Glomerular visceral epithelial cell (primary cell): ENCODE measurements at regions not wholly inside any gene's neighbourhood (a gene's known extent, or its start where the extent isn't known, plus 50 kb on each side); places are given as distances from the start of the nearest gene placed in this dataset.

Experiments used
- DNase-seq: peaks from one replicate; pipeline ENCODE4 v3.0.0-alpha.2; 2016; ENCODE audit errors: extremely low spot score

DNA sequence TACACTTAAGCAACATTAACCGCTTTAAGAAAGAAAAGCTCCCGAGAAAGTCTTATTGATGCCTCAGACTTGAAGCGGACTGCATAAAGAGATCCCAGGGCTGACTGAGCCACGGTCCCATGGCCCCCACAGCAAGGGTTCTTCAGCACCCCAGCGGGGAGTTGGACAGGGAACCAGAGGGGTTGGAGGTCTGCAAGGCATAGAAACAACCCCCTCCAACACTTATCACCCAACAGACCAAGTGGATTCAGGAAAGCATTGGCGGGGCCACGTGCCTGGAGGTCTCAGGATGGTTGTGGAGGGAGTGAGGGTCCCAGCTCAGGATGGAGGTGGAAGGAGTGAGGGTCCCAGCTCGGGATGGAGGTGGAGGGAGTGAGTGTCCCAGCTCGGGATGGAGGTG is 143.7 kb upstream of the IRX2 start:
- no peak for DNase-seq

DNA sequence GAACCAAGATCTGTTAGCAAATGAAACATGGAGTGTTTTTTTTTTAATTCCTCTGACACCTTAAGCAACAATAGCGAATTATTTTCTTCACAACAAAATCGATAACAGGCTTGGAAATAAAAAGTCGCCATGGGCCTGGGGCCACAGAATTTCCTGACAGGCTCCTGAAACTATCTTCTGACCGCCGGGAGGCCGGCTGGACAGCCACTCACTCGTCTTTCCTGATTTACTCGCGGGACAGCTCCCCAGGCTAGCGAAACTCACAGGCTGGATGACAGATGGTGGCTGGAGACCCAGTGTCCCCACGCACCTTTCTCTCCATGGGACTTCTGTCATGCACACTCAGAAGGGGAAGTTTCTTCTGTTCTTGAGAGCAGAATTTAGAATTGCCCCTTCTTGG is 143.3 kb upstream of the IRX2 start:
- DNase-seq, result no peak

DNA sequence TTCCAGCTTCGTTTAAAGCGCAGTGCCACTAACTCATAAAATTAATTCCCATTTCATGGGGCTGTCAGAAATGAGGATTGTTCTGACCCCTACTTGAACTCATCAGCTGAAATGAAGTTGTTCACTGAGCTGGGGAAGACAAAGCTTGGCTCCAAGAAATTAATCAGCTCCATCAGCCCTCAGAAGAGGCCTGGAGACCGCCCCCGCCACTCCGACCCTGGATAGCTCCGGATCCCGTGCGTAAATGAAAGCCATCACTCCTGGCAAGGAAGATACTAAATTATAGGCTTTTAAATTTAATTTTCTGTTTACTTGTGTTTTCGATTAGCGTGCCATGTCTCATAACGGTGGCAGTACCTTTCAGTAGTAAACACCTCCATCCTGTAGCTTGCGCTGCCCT is 142.8 kb upstream of the IRX2 start:
- no peak for DNase-seq

DNA sequence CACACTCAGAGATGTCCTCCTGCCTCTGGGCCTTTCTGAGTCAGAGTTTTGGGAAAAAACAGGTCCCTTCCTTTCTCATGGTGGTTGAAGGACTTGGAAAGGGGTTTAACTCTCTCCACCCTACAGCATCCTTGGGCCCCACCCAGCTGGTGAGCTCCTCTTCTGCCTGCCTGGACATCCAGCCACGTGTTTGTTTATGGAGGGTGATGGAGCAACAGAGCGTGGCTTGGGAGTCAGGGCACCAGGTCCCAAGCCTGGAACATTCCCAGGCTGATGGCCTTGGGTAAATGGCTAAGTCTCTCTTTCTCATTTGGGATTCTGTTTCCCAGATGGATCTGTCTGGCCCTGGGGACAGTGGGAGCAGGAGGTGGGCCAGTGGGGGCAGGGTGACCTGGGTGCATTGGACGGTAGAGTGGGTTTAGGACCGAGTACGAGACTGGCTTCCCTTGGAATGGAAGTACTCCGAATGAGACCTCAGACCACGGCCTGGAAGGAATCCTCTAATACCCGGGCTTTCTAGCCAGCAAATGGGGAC is 141.1 kb upstream of the IRX2 start:
- no peak for DNase-seq

DNA sequence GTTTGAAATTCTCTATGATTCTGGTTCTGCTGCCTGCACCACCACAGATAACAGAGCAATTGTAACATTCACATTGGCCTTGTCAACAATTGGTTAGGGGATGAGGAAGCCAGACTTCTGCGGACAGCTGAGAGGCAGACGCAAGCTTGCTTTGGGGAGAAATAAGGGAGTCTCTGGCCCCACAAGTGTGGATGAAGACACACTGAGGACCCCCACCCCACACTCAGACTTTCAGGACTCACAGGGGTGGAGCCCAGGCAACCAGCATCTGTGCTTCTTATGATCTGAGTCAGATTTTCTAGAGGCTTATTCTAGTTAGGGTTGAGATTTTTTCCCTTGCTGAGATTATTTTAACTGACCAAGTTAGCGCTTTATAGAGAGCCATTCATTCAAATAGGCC is 140.3 kb upstream of the IRX2 start:
- DNase-seq, result no peak

DNA sequence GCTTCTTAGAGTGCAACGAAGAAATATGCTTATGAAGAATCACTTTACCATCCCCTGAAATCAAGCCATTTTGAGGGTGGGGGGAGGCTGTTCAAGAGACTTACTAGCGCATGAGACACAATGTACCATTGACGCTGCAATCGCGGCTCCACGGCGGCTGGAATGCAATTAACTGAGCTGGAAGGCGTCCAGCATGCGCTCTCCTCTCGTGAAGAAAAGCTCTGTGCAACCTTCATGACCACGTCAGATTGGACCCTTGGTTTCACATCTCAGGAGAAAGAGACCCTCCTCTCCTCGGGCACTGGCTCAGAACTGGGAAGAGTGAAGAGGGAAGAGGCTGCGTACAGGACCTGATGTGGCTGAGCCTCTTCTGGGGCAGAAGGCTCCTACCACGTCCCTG is 138.5 kb upstream of the IRX2 start:
- DNase-seq, result no peak

DNA sequence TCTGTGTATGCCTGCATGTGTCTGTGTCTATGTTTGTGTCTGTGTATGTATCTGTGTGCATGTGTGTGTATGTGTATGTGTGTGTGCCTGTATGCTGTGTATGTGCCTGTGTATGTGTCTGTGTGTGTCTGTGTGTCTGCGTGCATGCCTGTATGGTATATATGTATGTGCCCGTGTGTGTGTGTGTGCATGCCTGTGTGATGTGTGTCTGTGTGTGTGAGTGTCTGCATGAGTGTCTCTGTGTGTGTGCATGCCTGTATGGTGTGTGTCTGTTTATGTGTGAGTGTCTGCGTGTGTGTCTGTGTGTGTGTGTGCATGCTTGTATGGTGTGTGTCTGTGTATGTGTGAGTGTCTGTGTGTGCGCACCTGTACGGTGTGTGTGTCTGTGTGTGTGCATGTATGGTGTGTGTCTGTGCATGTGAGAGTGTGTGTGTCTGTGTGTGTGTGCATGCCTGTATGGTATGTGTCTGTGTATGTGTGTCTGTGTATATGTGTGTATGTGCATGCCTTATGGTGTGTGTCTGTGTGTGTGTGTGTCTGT is 137.1 kb upstream of the IRX2 start:
- DNase-seq, result no peak

DNA sequence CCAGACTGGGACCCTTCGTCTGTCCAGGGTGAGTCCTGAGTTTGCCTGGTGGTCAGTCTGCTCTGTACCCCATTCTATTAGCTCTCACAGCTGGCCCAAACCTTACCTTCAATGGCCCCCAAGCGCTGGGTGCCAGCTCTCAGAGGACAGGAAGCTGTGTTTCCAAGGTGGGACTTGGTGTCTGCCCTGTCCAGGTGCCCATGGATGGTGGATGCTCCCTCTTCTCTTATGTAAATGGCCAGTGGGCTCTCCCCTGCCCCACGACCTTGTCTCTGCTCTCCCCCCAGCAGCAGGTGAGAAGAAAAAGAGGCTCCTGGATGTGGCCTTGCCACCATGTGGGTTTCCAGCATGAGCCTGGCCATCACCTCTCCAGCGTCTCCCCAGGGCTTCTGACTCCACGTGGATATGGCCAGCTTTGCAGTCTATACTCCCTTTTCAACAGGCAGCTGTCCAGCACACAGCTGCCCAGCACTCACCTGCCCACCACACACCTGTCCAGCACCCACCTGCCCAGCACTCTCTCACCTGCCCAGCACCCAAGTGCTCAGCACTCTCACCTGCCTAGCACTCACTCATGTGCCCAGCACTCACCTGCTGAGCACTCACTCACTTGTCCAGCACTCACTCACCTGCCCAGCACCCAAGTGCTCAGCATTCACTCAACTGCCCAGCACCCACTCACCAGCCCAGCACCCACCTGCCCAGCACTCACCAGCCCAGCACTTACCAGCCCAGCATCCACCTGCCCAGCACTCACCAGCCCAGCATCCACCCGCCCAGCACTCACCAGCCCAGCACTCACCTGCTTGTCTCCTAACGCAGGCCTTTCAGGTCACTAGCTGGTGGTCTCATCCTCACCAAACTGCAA is 136.2 kb upstream of the IRX2 start:
- DNase-seq, result no peak

DNA sequence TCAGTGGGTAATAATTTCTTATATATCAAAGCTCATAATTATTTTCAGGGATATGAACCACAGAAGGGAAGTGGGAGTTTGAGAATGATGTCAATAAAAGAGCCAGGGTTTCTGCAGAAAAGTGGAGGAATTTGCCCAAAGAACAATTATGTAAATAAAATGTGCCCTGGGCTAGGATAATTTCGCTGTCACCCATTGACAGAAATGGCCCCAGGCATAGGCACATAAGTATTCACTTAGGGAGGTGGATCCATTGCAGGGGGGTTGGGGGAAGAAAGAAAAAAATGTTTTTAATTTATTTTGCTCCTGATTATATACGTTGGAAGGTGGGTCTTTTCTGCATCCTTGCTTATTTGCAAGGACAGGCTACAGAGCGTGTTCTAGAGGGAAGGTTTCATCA is 135.1 kb upstream of the IRX2 start:
- no peak for DNase-seq

DNA sequence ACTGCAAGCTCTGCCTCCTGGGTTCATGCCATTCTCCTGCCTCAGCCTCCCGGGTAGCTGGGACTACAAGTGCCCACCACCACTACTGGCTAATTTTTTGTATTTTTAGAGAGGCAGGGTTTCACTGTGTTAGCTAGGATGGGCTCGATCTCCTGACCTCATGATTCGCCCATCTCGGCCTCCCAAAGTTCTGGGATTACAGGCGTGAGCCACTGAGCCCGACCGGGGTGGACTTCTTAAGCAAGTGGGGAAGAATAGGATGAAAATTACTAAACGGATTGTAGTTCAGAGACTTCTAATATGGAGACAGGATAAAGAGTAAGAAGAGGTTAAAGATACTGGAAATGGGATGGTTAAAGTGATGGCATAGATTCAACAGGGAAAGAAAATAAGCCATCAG is 132.3 kb upstream of the IRX2 start:
- DNase-seq, result no peak

DNA sequence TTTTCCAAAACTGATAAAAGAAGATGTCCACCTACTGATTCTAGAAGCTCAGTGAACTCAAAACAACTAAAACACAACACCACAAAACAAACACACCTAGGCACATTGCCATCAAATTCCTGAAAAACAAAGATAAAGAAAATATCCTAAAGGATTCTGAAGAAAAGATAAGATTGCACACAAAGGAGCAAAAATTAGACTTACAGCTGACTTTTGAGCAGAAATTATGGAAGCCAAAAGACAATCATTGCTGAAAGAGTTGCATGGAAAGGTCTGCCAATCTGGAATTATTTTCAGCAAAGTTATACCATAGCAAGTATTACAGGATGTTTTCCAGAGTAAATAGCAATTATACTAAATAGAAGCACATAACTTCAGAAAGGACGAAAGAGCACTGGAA is 128.2 kb upstream of the IRX2 start:
- DNase-seq, result no peak

DNA sequence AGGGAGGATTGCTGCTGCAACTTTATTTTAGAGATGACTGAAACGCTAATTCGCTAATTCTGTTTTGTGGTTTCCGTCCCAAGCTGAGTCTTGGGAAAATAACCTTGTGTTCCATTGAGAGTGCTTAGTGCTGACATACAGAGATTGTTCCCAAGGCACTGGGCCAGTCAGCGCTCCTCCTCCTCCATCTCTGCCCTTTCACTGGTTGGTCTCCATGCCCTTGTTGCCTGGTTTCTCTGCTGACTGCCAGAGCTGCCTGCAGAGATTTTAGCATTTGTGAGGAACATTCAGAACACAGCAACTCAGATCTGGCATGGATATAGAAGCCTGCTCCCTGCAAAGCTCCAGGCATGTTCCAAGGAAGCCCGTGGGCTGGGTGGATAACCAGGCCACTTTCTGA is 126.0 kb upstream of the IRX2 start:
- no peak for DNase-seq

DNA sequence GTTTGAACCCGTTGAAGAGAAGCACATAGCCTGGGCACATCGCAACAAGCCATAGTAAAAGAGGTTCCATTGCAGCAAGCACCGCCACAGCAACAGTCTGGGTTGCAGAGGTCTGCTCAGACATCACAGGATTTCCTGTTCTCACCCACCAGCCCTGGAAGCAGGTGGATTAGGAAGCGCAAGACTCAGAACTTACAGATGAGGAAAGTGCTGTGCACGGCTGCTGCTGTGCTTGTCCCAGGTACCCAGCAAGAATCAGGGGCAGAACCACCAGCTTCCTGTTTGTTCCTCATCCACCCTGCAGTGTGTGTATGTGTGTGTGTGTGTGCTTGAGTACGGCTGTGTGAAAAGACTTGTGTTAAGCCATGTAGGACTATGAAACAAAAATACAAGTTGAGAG is 124.7 kb upstream of the IRX2 start:
- no peak for DNase-seq

DNA sequence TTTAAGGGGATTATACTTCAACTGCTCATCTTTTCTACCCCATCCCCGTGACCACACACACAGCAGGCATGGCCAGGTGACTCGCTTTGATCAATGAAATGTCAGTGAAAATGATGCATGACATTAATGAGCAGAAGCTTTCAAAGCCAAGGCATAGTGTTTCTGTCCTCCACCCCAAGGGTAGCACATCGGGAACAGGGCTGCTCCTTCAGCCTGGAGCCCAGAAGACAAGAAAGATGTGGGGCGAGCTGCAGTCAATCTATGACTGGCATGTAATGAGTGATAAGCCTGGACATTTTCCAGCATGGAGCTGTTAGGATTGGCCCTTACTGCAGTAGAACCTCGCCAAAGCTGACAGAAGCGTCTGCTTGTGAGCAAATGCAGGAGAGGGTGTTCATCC is 122.6 kb upstream of the IRX2 start:
- DNase-seq, result no peak

DNA sequence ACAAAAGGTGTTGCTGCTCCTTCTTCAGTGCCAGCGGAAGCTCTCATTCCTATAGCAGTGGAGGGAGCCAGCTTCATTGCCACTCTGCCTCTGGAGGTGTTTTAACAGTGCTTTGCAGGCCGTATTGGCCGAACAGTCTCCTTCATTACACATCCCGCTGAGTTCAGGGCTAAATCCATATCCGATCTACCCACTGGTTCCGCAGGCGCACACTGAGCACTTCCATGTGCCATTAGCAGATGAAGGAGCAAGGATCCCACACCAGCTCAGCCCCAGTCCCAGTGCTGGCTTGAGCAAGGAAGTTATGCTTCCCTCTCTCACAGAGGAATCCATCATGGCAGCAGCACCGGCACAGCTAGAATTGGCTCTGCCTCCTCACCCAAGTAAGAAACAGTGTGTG is 121.2 kb upstream of the IRX2 start:
- DNase-seq, result no peak

DNA sequence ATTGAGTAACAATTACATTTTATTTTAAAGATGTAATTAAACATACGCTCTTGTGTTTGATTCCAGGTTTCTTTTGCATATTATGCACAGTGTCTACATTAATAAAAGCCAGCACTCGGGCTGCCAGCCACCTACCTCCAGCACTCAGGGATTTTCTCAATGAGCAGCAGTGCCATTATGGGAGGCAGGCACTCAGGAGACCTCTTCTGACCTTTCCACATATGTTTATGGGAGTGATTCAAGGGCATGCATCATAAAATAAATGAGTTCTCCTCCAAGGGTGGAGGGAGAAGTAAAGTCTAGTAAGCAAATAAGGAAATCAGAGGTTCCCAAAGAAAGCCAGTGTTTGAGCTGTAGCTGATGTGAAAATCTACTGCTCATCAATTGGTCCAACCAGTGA is 119.8 kb upstream of the IRX2 start:
- DNase-seq, result no peak

DNA sequence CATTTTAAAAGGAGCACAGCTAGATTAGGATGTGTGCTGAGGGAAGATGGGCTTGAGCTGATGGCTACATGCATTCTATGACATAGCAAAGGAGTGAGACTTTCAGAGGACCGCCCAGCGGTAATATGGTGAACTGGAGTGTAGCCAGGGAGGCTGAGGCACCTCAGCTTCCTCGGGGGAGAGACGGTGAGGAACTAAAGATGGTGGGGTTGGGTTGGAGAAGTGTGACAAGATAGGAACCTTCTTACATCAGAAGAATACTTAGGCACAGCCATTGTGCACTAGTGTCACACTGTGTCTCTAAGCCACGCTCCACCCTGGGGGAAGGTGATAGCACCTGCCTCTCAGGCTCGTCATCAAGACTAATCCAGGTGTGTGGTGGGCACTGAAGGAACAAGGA is 118.0 kb upstream of the IRX2 start:
- no peak for DNase-seq

DNA sequence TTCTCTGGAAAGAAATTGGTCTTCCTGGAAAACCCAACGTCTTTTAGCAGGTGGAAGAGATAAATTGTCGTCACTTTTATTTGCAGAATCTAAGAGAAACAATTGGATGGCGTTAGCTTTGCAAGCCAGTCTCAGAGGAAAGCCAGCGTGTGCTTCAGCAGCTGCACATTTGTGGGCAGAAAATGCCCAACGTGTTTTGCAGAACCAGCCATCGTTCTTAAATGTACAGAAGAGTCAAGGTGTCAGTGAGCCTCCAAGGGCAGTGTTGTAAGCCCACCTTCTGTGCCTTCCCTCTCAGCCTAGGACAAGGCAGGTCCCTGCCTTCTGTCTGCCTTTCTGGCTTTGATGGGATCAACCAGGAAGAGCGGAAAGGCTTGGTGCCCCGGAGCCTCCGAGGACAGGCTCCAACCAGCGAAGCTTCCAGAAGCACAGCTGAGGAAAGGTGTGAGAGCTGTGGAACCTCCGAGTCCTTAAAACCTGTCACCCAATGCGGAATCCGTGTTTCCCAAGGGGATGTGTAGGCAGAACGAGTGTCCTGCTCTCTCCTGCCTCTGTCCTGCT is 116.0 kb upstream of the IRX2 start:
- DNase-seq, result no peak

DNA sequence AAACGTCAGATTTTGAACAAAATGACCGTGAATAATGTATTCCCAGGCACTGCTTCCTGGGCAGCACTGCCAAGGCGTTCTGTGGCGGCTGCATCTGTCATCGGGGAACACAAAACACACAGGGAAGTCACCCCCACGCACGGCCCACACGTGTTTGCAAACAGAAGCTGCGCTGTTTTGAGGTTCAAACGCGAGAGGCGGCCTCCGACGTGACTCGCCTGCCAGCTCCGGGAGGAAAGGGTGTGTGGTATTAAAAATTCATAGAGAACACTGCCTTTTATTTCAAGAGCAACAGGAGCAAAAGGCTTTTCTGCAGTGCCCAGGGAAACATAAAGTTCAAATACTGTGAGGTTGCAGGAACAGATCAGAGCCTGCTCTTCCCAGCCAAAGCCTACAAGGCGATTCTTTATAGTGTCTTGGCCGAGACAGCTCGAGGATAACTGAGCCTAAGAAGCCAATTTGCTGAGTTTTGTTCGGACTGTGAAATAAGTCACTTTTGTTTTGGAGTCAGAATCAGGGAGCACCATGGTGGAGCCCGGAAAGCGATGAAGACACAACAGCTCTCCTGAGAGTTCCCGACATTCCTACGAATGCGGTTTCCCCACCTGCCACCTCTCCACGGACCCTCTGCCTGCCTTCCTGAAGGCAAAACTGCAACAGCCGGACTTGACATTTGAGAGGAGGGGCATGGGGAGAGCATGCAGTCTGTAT is 115.3 kb upstream of the IRX2 start:
- DNase-seq, result no peak

DNA sequence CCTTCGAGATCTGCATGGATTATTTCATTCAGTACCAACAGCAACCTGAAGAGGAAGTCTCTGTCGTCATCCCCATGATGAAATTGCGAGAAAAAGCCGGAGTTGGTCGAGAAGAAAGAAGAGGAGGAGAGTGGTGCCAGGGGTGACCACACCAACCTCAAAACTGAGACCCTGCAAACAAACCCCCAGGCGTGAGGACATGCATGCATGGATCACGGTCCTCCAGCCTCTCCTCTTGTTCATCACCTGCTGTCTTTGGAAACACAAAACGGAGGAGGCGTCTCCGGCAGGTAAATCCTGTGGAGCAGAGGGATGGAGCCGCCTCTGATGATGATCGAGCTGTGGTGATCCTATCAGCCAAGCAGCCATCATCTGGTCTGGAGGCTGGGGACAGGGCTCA is 114.4 kb upstream of the IRX2 start:
- DNase-seq, result no peak

DNA sequence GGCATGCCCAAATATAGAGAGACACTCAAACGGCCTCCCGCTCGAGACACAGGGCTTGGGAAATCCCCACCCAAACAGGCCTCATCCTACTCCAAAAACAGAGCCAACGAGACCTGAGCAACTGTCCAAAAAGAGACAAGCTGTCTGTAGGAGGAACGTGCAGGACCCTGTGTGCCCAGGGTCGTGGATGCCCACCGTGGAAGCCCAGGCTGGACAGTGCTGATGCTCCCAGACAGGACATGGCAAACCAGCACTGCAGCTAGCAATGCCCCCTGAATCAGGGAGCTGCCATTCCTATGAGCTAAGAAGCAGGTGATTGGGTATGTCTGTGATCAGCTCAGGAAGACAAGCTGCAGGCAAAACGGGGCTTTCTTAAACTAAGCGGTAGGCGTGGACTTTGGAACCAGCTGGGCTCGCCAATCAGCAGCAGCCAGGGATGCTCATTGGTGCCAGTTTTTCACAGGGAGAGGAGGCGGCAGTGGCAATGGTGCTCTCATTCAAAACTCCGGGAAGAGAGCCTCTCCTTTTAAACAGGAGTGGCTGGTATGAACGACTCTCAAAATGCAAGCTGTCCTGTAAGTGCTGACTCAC is 113.1 kb upstream of the IRX2 start:
- no peak for DNase-seq
